ENCODE measurements at regions not wholly inside any gene's neighbourhood (a gene's known extent, or its start where the extent isn't known, plus 50 kb on each side); places are given as distances from the start of the nearest gene placed in this dataset.
"Not testable (repeated sequence)": the region's sequence is repeated elsewhere in the genome, so short reads cannot be mapped to it uniquely, and the experiment has no call there.

DNA sequence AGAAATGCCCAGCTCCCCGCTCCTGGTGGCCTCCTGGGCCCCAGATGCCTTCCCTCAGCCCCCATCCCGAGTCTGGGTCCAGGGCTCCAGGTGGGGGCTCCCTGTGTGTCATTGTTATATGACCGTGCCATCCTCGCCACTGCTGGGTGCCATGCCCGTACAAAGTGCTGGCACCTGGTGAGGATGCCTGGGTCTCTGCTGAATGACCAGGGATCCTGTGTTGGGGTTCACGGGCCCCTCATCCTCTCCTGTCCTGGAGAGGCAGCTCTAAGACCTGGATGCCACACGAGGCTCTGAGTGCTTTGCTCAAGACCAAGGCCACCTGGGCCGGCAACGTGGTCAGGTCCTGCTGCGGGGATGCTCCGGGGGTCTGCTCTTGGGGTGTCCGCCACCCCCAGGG lies 206.5 kb downstream of the BANP start:
- H2BK5ac ChIP-seq (ENCODE audit: low read depth, low read length, poor library complexity, severe bottlenecking); H4K8ac ChIP-seq (ENCODE audit: low read length); H2BK12ac ChIP-seq (ENCODE audit: low read length in 2 of 2); H3K18ac ChIP-seq (ENCODE audit: low read depth in 1 of 2, low read length in 2 of 2); H3K23ac ChIP-seq (ENCODE audit: low read length in 2 of 2); H3K4ac ChIP-seq (ENCODE audit: low read depth in 1 of 2, low read length in 2 of 2); DNase-seq; H3K27ac ChIP-seq (ENCODE audit: low read length, poor library complexity, severe bottlenecking); H3K27me3 ChIP-seq (ENCODE audit: control insufficient read depth in 1 of 2, insufficient read depth in 1 of 2, low read length in 2 of 2); H4K91ac ChIP-seq (ENCODE audit: low read length); H3K9ac ChIP-seq (ENCODE audit: low read length); H2AK5ac ChIP-seq (ENCODE audit: low read length, severe bottlenecking); H3K36me3 ChIP-seq (ENCODE audit: control insufficient read depth in 1 of 2, insufficient read depth in 2 of 2, low read depth in 1 of 2, low read length in 2 of 2); H2BK120ac ChIP-seq (ENCODE audit: low read depth, low read length); H3K4me1 ChIP-seq (ENCODE audit: control insufficient read depth, insufficient read depth, low read depth, low read length); H3K9me3 ChIP-seq (ENCODE audit: control insufficient read depth, low read length); H2AFZ ChIP-seq (ENCODE audit: low read depth, low read length); H3K4me3 ChIP-seq (ENCODE audit: insufficient read depth in 1 of 2, low read depth in 1 of 2, low read length in 2 of 2); H3K79me1 ChIP-seq (replicated peaks; ENCODE audit: low read length, poor library complexity, severe bottlenecking); H2BK15ac ChIP-seq (ENCODE audit: low read depth, poor library complexity, severe bottlenecking); H3K4me2 ChIP-seq (ENCODE audit: low read length, poor library complexity, severe bottlenecking): not testable (repeated sequence)
- WGBS = 84% methylated on average over 10 of the region's 12 CpGs
- H3K14ac ChIP-seq (ENCODE audit: low read length in 2 of 2) = peak overlapping the region in 1 of 2 experiments; percentile 48

DNA sequence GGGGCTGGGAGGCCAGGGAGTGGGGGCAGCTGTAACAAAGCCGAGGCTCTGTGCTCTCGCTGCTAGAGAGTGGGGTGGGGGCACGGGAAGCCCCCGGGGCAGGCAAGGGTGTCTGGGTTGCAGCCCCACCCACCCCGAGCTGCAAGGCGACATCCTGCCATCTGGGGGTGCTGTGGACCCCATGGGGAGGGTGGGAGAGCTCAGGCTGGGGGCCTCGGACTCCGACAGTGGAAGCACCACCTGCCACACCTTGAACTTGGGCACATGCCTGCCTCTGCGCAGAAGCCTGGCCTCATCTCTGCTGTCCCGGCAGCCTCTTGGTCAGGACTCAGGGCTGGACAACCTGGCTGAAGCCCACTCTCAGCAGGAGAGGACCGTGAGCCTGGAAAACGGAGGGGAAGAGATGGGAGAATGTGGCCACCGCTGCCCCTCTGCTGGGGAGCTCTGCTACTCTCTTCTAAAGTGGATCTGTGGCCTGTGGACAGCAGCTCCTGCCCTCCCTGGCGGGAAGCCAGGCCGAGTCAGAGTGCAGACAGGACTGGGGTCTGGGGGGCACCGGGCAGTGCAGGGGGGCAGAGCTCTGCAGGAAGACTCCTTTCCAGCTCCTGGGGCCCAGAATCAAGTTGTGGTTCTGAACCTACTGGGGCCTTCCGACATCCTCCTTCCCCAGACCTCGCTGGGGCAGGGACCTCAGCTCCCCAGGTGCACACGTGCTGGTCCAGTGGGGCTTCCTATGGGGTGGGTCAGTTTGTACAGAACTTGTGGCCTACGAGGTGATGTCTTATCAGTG lies 207.2 kb downstream of the BANP start:
- not testable (repeated sequence) for H3K4me1 ChIP-seq (ENCODE audit: control insufficient read depth, insufficient read depth, low read depth, low read length); H4K8ac ChIP-seq (ENCODE audit: low read length); H3K79me1 ChIP-seq (replicated peaks; ENCODE audit: low read length, poor library complexity, severe bottlenecking); H2BK12ac ChIP-seq (ENCODE audit: low read length in 2 of 2); H2AFZ ChIP-seq (ENCODE audit: low read depth, low read length); H3K9me3 ChIP-seq (ENCODE audit: control insufficient read depth, low read length); H3K23ac ChIP-seq (ENCODE audit: low read length in 2 of 2); H3K4me2 ChIP-seq (ENCODE audit: low read length, poor library complexity, severe bottlenecking); H3K36me3 ChIP-seq (ENCODE audit: control insufficient read depth in 1 of 2, insufficient read depth in 2 of 2, low read depth in 1 of 2, low read length in 2 of 2); H2BK15ac ChIP-seq (ENCODE audit: low read depth, poor library complexity, severe bottlenecking); H3K14ac ChIP-seq (ENCODE audit: low read length in 2 of 2); H3K9ac ChIP-seq (ENCODE audit: low read length); H2BK5ac ChIP-seq (ENCODE audit: low read depth, low read length, poor library complexity, severe bottlenecking); H3K4ac ChIP-seq (ENCODE audit: low read depth in 1 of 2, low read length in 2 of 2); H3K4me3 ChIP-seq (ENCODE audit: insufficient read depth in 1 of 2, low read depth in 1 of 2, low read length in 2 of 2); H4K91ac ChIP-seq (ENCODE audit: low read length); H3K27me3 ChIP-seq (ENCODE audit: control insufficient read depth in 1 of 2, insufficient read depth in 1 of 2, low read length in 2 of 2); H3K27ac ChIP-seq (ENCODE audit: low read length, poor library complexity, severe bottlenecking); H2AK5ac ChIP-seq (ENCODE audit: low read length, severe bottlenecking); H2BK120ac ChIP-seq (ENCODE audit: low read depth, low read length); DNase-seq; H3K18ac ChIP-seq (ENCODE audit: low read depth in 1 of 2, low read length in 2 of 2)
- 80% methylated on average over 18 of the region's 20 CpGs for WGBS

DNA sequence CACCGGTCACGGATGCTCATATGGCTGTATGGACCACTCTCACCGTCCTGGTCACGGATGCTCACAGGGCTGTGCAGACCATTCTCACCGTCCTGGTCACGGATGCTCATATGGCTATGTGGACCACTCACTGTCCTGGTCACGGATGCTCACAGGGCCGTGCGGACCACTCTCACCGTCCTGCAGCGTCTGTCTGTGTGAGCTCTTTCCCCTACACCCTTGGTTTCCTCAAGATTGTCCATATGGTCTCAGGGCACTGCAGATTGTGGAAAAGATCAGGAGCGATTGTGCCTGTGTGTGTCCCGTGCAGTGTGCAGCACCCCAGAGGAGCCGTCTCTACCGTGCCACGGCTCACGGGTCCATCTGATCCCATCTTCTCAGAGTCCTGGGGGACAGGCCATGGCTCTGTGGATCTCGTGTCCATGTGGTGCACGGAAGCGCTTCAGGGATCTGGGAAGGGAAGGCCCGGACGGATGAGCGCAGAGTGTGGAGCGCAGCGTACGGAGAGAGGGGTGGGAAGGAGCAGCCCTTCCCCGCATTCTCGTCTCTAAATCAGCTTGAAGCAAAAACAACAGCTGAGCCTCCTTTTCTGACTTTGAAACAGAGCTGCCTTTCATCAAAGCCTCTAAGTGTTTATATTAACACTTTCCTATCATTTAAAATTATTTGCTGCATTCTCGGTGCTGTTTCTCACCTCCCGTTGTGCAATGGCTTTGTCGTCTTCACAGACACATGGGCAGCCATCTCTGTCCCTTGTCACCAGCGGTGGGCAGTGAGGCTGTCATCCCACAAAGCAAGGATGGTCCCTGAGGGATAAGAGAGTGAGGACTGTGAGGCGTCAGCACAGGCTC lies 208.0 kb downstream of the BANP start:
- H3K79me1 ChIP-seq (replicated peaks; ENCODE audit: low read length, poor library complexity, severe bottlenecking); H3K18ac ChIP-seq (ENCODE audit: low read depth in 1 of 2, low read length in 2 of 2); H3K4me2 ChIP-seq (ENCODE audit: low read length, poor library complexity, severe bottlenecking); H3K36me3 ChIP-seq (ENCODE audit: control insufficient read depth in 1 of 2, insufficient read depth in 2 of 2, low read depth in 1 of 2, low read length in 2 of 2); H3K23ac ChIP-seq (ENCODE audit: low read length in 2 of 2); H2BK120ac ChIP-seq (ENCODE audit: low read depth, low read length); H3K4me3 ChIP-seq (ENCODE audit: insufficient read depth in 1 of 2, low read depth in 1 of 2, low read length in 2 of 2); DNase-seq; H3K14ac ChIP-seq (ENCODE audit: low read length in 2 of 2); H2BK5ac ChIP-seq (ENCODE audit: low read depth, low read length, poor library complexity, severe bottlenecking); H3K27ac ChIP-seq (ENCODE audit: low read length, poor library complexity, severe bottlenecking); H2BK12ac ChIP-seq (ENCODE audit: low read length in 2 of 2); H3K4me1 ChIP-seq (ENCODE audit: control insufficient read depth, insufficient read depth, low read depth, low read length); H3K9me3 ChIP-seq (ENCODE audit: control insufficient read depth, low read length); H4K91ac ChIP-seq (ENCODE audit: low read length); H3K27me3 ChIP-seq (ENCODE audit: control insufficient read depth in 1 of 2, insufficient read depth in 1 of 2, low read length in 2 of 2); H2AFZ ChIP-seq (ENCODE audit: low read depth, low read length); H3K9ac ChIP-seq (ENCODE audit: low read length); H2BK15ac ChIP-seq (ENCODE audit: low read depth, poor library complexity, severe bottlenecking); H4K8ac ChIP-seq (ENCODE audit: low read length); H3K4ac ChIP-seq (ENCODE audit: low read depth in 1 of 2, low read length in 2 of 2); H2AK5ac ChIP-seq (ENCODE audit: low read length, severe bottlenecking): not testable (repeated sequence)
- WGBS = 89% methylated on average over 29 of the region's 33 CpGs

DNA sequence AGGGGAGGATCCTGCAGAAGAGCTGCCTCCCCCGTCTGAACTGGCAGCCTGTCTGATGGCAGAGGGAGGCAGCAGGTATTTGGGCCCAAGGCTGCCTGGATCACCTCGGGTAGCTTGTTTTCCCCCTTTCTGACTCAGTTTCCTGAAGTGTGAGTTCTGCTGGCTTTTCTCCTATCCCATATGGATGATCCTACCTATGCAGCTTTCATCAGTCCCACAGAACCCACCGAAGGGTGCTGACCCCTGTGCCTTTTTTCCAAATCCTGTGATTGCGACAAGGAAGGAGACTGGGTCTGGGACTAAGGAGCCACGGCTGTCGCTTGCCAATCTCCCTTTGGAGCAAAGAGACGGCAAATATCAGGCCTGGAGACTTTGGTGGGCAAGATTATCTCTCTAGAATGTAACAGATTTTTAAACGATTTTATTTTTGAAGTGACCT lies 208.7 kb downstream of the BANP start:
- H4K91ac ChIP-seq (ENCODE audit: low read length); H3K36me3 ChIP-seq (ENCODE audit: control insufficient read depth in 1 of 2, insufficient read depth in 2 of 2, low read depth in 1 of 2, low read length in 2 of 2); H2AK5ac ChIP-seq (ENCODE audit: low read length, severe bottlenecking); H3K27ac ChIP-seq (ENCODE audit: low read length, poor library complexity, severe bottlenecking); H3K14ac ChIP-seq (ENCODE audit: low read length in 2 of 2); H2AFZ ChIP-seq (ENCODE audit: low read depth, low read length); H3K18ac ChIP-seq (ENCODE audit: low read depth in 1 of 2, low read length in 2 of 2); H3K9ac ChIP-seq (ENCODE audit: low read length); H3K23ac ChIP-seq (ENCODE audit: low read length in 2 of 2); H3K4ac ChIP-seq (ENCODE audit: low read depth in 1 of 2, low read length in 2 of 2); H4K8ac ChIP-seq (ENCODE audit: low read length); H2BK5ac ChIP-seq (ENCODE audit: low read depth, low read length, poor library complexity, severe bottlenecking); H2BK12ac ChIP-seq (ENCODE audit: low read length in 2 of 2); DNase-seq; H3K4me2 ChIP-seq (ENCODE audit: low read length, poor library complexity, severe bottlenecking); H3K27me3 ChIP-seq (ENCODE audit: control insufficient read depth in 1 of 2, insufficient read depth in 1 of 2, low read length in 2 of 2); H2BK15ac ChIP-seq (ENCODE audit: low read depth, poor library complexity, severe bottlenecking); H3K4me3 ChIP-seq (ENCODE audit: insufficient read depth in 1 of 2, low read depth in 1 of 2, low read length in 2 of 2); H3K79me1 ChIP-seq (replicated peaks; ENCODE audit: low read length, poor library complexity, severe bottlenecking); H3K4me1 ChIP-seq (ENCODE audit: control insufficient read depth, insufficient read depth, low read depth, low read length); H2BK120ac ChIP-seq (ENCODE audit: low read depth, low read length); H3K9me3 ChIP-seq (ENCODE audit: control insufficient read depth, low read length): not testable (repeated sequence)
- WGBS = 89% methylated on average over 7 of the region's 8 CpGs
